Activated naive CD4-positive, alpha-beta T cell treated with Interleukin-2 at 50 U/mL for 16 hours (primary cell): ENCODE measurements at regions not wholly inside any gene's neighbourhood (a gene's known extent, or its start where the extent isn't known, plus 50 kb on each side); places are given as distances from the start of the nearest gene placed in this dataset.
"Not testable (repeated sequence)": the region's sequence is repeated elsewhere in the genome, so short reads cannot be mapped to it uniquely, and the experiment has no call there.

Experiments
- DNase-seq: peaks from one replicate; pipeline ENCODE4 v3.0.0-alpha.2; 2020

GRCh38 chr10:120205368-120206018 is 251.5 kb upstream of the PLPP4 start:
- no peak for DNase-seq

DNA sequence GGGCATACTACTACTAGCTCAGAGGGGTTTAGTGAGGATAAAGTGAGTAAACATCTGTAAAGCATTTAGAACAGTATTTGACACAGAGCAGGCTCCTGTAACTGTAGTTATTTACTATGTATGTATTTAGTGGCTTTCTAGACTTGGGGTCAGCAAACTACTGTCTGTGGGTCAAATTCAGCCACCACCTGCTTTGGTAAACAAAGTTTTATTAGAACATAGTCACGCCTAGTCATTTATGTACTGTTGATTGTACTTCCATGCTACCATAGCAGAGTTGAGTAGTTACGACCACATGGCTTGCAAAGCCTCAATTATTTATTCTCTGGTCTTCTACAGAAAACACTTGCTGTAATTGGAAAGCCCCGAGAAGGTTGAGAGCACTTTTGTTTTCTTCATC is 248.5 kb upstream of the PLPP4 start:
- DNase-seq: no peak

- DNase-seq: no peak
These were observed 247.8 kb upstream of the PLPP4 start for GRCh38 chr10:120209124-120209762.

DNA sequence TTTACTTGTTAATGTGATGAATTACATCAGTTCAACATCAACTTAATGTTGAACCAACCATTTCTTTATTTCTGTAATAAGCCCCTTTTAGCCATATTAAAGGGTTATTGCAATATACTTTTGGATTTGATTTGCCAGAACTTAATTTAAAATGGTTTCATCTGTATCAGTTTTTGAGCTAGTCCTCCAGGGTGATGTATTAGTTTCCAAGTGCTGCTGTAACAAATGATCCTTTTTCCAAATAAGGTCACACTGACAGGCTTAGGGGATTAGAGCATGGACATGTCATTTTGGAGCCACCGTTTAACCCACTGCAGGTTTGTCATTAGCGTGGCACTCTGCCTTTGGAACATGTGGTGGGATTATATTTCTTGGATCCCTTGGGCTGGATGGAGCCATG is 244.8 kb upstream of the PLPP4 start:
- no peak for DNase-seq

DNA sequence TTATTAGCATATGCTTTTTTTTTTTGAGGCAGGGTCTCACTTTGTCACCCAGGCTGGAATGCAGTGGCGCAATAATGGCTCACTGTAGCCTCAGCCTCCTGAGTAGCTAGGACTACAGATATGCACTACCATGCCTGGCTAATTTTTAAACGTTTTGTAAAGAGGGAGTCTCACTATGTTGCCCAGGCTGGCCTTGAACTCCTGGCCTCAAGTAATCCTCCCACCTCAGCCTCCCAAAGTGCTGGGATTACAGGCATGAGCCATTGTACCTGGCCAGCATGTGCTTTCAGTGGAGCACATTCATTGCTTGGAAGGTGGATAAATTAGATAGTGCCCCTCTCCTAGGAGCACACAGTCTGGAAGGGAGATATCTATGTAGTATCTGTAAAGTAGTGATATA is 243.7 kb upstream of the PLPP4 start:
- DNase-seq: not testable (repeated sequence)

- no peak for DNase-seq
These were observed 239.3 kb upstream of the PLPP4 start for GRCh38 chr10:120217736-120218135.

GRCh38 chr10:120221873-120222485 is 235.0 kb upstream of the PLPP4 start:
- no peak for DNase-seq

GRCh38 chr10:120229641-120230040 is 227.4 kb upstream of the PLPP4 start:
- no peak for DNase-seq

GRCh38 chr10:120239695-120240094 is 217.3 kb upstream of the PLPP4 start:
- not testable (repeated sequence) for DNase-seq

DNA sequence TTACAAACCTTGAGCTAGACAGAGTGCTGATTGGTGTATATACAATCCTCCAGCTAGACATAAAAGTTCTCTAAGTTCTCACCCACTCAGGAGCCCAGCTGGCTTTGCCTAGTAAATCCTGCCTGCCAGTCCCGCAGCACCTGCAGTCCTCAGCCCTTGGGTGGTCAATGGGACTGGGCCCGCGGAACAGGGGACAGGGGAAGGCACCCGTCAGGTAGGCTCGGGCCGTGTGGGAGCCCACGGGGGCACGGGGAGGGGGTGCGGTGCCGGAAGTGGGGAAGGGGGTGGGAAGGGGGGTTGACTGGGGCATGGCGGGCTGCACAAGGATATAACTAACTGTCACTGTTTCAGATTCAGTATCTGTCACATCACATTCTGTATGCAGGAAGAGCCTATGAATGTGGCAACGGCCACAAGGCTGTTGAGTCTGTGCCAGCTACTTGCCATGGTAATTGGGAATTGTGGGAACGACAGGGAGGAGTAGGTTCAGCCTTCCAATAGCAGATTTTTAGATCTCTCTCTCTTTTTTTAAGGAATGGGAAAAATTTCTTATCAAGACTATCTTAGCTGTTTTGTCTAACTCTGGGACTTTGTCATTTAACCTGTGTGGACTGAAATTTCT is 205.1 kb upstream of the PLPP4 start:
- DNase-seq: no peak

- DNase-seq: no peak
These were observed 203.9 kb upstream of the PLPP4 start for GRCh38 chr10:120253131-120253530.

GRCh38 chr10:120260456-120260855 is 196.6 kb upstream of the PLPP4 start:
- no peak for DNase-seq

DNA sequence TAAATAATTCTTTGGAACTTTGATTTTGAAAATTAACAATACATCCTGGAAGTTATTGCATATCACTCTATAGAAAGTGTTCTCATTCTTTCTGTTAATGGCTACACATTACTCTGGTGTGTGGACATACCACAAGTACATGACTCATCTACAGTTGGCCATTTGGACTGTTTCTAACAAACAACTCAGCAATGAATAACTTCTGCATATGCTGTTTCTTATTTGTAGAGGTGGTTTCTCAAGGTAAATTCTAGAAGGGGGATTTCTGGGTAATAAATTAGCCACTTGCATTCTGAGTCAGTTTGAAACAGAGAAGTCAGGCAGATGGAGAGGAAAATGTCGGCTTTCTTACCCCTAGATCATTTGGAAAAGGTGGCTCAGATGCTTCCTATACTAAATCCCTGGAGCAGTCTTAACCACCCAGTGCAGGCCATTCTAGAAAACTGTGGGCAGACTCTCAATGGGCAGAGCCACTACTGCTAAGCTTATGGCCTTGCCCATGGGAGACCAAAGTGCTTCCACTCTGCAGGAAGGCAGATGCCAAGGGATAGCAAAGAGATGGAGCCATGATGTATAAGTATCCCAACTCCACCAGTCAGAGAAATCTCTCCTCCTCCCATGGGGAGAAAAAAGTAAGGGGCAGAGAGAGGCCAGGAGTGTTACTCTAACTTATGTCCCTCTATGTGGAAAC is 194.0 kb upstream of the PLPP4 start:
- no peak for DNase-seq

DNA sequence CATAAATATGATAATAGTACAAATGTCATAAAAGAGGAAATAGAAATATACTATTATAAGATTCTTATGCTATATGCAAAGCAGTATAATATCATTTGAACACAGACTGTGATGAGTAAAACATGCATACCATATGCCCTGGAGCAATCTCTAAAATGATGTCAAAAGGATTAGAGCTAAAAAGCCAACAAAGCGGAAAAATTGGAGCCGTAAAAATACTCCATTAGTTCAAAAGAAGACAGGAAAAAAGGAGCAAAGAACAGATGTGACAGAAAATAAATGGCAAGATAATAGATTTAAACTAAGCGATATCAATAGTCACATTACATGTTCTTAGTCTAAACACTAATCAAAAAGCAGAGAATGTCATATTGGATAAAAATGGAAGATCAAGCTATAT is 191.0 kb upstream of the PLPP4 start:
- no peak for DNase-seq

GRCh38 chr10:120270906-120271305 is 186.1 kb upstream of the PLPP4 start:
- no peak for DNase-seq

GRCh38 chr10:120271696-120272095 is 185.3 kb upstream of the PLPP4 start:
- no peak for DNase-seq

GRCh38 chr10:120272350-120272749 is 184.7 kb upstream of the PLPP4 start:
- DNase-seq: no peak

DNA sequence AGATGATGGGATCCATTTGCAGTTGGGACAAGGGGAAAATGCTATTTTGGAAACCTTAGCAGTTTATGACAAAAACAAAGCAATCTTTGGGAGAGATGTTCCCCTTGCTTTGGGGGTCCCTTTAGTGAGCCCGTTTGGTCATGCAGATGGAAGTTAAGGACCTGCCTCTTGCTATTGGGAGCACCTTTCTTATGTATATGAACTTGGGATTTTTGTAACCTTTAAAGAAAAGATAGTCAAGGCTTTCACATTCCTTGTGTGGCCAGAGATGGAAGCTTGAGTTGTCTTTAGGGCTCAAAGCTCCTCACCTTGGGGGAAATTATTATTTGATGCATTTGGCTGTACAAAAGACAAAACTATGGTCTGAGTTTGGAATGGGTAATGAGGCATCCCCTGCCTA is 179.0 kb upstream of the PLPP4 start:
- DNase-seq: no peak

DNA sequence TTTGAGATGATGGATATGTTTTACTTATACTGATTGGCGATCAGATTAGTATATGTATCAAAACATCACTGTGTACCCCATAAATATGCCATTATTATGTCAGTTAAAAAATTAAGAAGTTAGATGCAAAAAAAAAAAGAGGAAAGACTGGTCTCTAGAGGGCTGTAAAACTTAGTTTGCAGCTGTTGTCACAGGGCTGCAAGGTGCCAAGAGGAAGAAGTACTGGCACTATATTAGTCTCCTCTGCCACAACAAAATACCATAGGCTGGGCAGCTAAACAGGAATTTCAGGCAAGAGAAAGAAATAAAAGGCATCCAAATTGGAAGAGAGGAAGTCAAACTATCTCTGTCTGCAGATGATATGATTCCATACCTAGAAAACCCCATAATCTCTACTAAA is 177.8 kb upstream of the PLPP4 start:
- no peak for DNase-seq

- no peak for DNase-seq
These were observed 174.6 kb upstream of the PLPP4 start for GRCh38 chr10:120282421-120282820.

DNA sequence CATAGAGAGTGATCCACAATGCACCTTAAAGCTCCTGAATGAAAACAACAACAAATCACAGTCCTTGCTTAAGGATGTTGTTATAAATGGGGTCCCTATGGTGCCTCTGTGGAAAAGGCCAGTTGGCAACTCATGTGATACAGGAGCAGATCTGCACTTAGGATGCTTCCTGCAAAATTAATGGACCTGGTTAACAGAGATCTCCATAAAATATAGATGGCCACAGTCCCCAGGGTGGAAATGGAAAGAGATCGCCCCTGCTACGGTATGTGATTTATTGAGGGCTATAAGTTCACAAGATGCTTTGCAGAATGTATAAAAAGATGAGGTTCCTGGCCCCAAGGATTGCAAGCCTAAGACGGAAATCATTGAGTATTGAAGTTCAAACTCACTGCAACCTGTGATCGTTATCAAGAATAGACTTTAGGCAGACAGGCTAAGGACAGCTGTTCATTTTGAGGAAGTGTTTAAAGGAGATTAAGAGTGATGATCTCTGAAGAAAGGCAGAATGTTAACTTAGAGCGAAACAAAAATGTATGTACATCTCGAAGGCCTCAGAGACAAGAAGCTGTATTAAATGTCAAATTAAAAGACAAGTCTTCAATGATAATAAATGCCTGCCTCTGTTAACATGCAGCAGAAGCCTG is 174.1 kb upstream of the PLPP4 start:
- no peak for DNase-seq

DNA sequence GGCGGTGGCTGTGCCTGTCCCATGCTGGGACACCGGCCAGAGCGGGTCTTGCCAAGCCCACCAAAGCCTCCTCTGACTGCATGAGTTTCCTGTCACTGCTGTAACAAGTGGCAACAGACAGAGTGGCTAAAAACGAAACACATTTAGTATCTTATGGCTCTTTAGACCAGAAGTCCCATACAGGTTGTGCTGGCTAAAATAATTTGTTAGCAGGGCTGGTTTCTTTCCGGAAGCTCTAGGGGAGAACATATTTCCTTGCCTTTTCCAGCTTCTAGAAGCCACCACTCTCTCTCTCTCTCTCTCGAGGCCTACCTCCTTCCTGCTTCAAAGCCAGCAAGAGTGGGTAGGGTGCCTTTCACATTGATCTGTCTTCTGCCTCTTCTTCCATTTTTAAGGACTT is 171.6 kb upstream of the PLPP4 start:
- no peak for DNase-seq

DNA sequence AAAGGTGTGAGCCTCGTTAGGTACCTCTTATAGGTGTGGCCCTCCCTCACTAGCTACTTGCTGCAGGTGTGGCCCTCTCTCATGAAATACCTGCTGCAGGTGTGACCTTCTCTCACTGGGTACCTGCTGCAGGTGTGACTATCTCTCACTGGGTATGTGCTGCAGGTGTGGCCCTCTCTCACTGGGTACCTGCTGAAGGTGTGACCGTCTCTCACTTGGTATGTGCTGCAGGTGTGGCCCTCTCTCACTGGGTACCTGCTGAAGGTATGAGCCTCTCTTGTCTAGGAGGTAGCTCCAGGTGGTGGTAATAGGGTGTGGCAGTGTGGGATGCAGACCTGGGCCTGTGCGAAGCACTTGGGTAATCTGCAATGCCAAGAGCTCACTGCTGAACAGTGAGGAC is 170.7 kb upstream of the PLPP4 start:
- no peak for DNase-seq
